ENCODE measurements at regions not wholly inside any gene's neighbourhood (a gene's known extent, or its start where the extent isn't known, plus 50 kb on each side); places are given as distances from the start of the nearest gene placed in this dataset.

- CTCF ChIA-PET (ENCODE audit: low intra/inter-chr PET ratio, low total read pairs): no interaction called here
- no peak overlapping the region for H3K4me3 ChIP-seq (replicated peaks in 1 of 3; ENCODE audit: insufficient read depth in 1 of 3, low read depth in 2 of 3, low read length in 3 of 3)
- no peak overlapping the region for H3K9ac ChIP-seq (ENCODE audit: insufficient read depth, low read depth, low read length)
- no TSS peak for BruUV-seq (replicated peaks)
- ATAC-seq (no peak), DNase-seq (ENCODE audit: low spot score) (no peak), FAIRE-seq (no peak)
- POLR2A ChIA-PET: no interaction called here
- peaks cover 31% of the 10 kb centered on the region; the same call in 1 of the 2 replicates for H3K9me3 ChIP-seq (ENCODE audit: low read length)
- no peaks in the 10 kb centered on the region for H4K20me1 ChIP-seq (ENCODE audit: insufficient read depth, low read length)
- intact Hi-C loops (cut with micrococcal nuclease; ENCODE audit: unreplicated experiment) (no loop called here), in situ Hi-C loops (cut with HindIII; ENCODE audit: extremely low pct_ligation_motif_present, low pct_unique_long_range_greater_than_20kb) (no loop called here)
- no peaks in the 10 kb centered on the region for H3K79me2 ChIP-seq (ENCODE audit: insufficient read depth, low read length)
- no peak overlapping the region for H2AFZ ChIP-seq (ENCODE audit: low read length)
- WGBS (ENCODE audit: low lambda C conversion rate): 0% methylated on average over 2 of the region's 2 CpGs
- no peak overlapping the region for H3K27ac ChIP-seq (ENCODE audit: extremely low read length, insufficient read depth, low read length)
- H3K27me3 ChIP-seq (ENCODE audit: control insufficient read depth in 1 of 2, insufficient read depth in 2 of 2, low read length in 2 of 2): no peaks in the 10 kb centered on the region
- H3K4me1 ChIP-seq (ENCODE audit: insufficient read depth, low read length): no peaks in the 10 kb centered on the region
- H3K4me2 ChIP-seq (ENCODE audit: low read depth, low read length): no peak overlapping the region
- H3K36me3 ChIP-seq (replicated peaks in 1 of 2; ENCODE audit: control insufficient read depth in 1 of 2, insufficient read depth in 2 of 2, low read length in 2 of 2): no peaks in the 10 kb centered on the region
- TF ChIP-seq, protein P1, sequence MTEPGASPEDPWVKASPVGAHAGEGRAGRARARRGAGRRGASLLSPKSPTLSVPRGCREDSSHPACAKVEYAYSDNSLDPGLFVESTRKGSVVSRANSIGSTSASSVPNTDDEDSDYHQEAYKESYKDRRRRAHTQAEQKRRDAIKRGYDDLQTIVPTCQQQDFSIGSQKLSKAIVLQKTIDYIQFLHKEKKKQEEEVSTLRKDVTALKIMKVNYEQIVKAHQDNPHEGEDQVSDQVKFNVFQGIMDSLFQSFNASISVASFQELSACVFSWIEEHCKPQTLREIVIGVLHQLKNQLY (CRISPR knock-in tag; IDR thresholded peaks at IDR 0.05): no peak
- TF ChIP-seq PAF1 (CRISPR knock-in tag; IDR thresholded peaks at IDR 0.05) (no peak), ZNF614 (CRISPR knock-in tag; IDR thresholded peaks at IDR 0.05; ENCODE audit: borderline replicate concordance) (no peak), ZFP82 (CRISPR knock-in tag; IDR thresholded peaks at IDR 0.05; ENCODE audit: borderline replicate concordance) (no peak), REPIN1 (CRISPR knock-in tag; IDR thresholded peaks at IDR 0.05; ENCODE audit: borderline replicate concordance, low read depth) (no peak), FOXA3 (CRISPR knock-in tag; IDR thresholded peaks at IDR 0.05) (no peak), KLF13 (CRISPR knock-in tag; IDR thresholded peaks at IDR 0.05) (no peak), CREBL2 (CRISPR knock-in tag; IDR thresholded peaks at IDR 0.05; ENCODE audit: borderline replicate concordance) (no peak), NONO (IDR thresholded peaks at IDR 0.05) (no peak), NONO (CRISPR knock-in tag; conservative IDR thresholded peaks at IDR 0.05) (no peak), GZF1 (CRISPR knock-in tag; IDR thresholded peaks at IDR 0.05) (no peak)
- TF ChIP-seq, protein P2, sequence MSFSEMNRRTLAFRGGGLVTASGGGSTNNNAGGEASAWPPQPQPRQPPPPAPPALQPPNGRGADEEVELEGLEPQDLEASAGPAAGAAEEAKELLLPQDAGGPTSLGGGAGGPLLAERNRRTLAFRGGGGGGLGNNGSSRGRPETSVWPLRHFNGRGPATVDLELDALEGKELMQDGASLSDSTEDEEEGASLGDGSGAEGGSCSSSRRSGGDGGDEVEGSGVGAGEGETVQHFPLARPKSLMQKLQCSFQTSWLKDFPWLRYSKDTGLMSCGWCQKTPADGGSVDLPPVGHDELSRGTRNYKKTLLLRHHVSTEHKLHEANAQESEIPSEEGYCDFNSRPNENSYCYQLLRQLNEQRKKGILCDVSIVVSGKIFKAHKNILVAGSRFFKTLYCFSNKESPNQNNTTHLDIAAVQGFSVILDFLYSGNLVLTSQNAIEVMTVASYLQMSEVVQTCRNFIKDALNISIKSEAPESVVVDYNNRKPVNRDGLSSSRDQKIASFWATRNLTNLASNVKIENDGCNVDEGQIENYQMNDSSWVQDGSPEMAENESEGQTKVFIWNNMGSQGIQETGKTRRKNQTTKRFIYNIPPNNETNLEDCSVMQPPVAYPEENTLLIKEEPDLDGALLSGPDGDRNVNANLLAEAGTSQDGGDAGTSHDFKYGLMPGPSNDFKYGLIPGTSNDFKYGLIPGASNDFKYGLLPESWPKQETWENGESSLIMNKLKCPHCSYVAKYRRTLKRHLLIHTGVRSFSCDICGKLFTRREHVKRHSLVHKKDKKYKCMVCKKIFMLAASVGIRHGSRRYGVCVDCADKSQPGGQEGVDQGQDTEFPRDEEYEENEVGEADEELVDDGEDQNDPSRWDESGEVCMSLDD (CRISPR knock-in tag; IDR thresholded peaks at IDR 0.05; ENCODE audit: borderline replicate concordance): no peak
- TF ChIP-seq, protein P3, sequence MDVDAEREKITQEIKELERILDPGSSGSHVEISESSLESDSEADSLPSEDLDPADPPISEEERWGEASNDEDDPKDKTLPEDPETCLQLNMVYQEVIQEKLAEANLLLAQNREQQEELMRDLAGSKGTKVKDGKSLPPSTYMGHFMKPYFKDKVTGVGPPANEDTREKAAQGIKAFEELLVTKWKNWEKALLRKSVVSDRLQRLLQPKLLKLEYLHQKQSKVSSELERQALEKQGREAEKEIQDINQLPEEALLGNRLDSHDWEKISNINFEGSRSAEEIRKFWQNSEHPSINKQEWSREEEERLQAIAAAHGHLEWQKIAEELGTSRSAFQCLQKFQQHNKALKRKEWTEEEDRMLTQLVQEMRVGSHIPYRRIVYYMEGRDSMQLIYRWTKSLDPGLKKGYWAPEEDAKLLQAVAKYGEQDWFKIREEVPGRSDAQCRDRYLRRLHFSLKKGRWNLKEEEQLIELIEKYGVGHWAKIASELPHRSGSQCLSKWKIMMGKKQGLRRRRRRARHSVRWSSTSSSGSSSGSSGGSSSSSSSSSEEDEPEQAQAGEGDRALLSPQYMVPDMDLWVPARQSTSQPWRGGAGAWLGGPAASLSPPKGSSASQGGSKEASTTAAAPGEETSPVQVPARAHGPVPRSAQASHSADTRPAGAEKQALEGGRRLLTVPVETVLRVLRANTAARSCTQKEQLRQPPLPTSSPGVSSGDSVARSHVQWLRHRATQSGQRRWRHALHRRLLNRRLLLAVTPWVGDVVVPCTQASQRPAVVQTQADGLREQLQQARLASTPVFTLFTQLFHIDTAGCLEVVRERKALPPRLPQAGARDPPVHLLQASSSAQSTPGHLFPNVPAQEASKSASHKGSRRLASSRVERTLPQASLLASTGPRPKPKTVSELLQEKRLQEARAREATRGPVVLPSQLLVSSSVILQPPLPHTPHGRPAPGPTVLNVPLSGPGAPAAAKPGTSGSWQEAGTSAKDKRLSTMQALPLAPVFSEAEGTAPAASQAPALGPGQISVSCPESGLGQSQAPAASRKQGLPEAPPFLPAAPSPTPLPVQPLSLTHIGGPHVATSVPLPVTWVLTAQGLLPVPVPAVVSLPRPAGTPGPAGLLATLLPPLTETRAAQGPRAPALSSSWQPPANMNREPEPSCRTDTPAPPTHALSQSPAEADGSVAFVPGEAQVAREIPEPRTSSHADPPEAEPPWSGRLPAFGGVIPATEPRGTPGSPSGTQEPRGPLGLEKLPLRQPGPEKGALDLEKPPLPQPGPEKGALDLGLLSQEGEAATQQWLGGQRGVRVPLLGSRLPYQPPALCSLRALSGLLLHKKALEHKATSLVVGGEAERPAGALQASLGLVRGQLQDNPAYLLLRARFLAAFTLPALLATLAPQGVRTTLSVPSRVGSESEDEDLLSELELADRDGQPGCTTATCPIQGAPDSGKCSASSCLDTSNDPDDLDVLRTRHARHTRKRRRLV (CRISPR knock-in tag; IDR thresholded peaks at IDR 0.05): no peak
- TF ChIP-seq, protein P4, sequence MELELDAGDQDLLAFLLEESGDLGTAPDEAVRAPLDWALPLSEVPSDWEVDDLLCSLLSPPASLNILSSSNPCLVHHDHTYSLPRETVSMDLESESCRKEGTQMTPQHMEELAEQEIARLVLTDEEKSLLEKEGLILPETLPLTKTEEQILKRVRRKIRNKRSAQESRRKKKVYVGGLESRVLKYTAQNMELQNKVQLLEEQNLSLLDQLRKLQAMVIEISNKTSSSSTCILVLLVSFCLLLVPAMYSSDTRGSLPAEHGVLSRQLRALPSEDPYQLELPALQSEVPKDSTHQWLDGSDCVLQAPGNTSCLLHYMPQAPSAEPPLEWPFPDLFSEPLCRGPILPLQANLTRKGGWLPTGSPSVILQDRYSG (CRISPR knock-in tag; IDR thresholded peaks at IDR 0.05): no peak
- TF ChIP-seq, protein P5, sequence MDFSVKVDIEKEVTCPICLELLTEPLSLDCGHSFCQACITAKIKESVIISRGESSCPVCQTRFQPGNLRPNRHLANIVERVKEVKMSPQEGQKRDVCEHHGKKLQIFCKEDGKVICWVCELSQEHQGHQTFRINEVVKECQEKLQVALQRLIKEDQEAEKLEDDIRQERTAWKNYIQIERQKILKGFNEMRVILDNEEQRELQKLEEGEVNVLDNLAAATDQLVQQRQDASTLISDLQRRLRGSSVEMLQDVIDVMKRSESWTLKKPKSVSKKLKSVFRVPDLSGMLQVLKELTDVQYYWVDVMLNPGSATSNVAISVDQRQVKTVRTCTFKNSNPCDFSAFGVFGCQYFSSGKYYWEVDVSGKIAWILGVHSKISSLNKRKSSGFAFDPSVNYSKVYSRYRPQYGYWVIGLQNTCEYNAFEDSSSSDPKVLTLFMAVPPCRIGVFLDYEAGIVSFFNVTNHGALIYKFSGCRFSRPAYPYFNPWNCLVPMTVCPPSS (IDR thresholded peaks at IDR 0.05): no peak
These were observed 433.1 kb upstream of the KAZN start for GRCh38 chr1:14165371-14165801.
